PC-3 (cell line): ENCODE measurements at regions not wholly inside any gene's neighbourhood (a gene's known extent, or its start where the extent isn't known, plus 50 kb on each side); places are given as distances from the start of the nearest gene placed in this dataset.

Experiments
- ATAC-seq: fragments of 200-7000 bp; cut with Tn5 transposase; 2 replicates; pipeline ENCODE4 v1.9.1; 2020; ENCODE audit warnings: mild to moderate bottlenecking, moderate library complexity
- BruUV-seq: library from RNA; stranded (reverse); fragments of 400-500 nt; replicated peaks from 2 replicates; lab custom pipeline; 2021; lab: Mats Ljungman, UMichigan
- CTCF ChIA-PET: fragments of 300-600 bp; sonication (Branson Sonifier 250); formaldehyde crosslinking; loops from one replicate; lab custom pipeline; 2022; ENCODE audit warnings: antibody characterized with exemption; lab: Charles Lee
- POLR2A ChIA-PET: fragments of 300-600 bp; sonication (Branson Sonifier 250); formaldehyde crosslinking; loops from one replicate; lab custom pipeline; 2022; ENCODE audit warnings: antibody characterized with exemption; ENCODE audit not compliant: unreplicated experiment; lab: Charles Lee
- DNase-seq: peaks from one replicate; pipeline ENCODE4 v3.0.0-alpha.2; 2015
- H2AFZ ChIP-seq: fragments of 300-600 bp; sonication (generic); 2 replicates; pipeline ENCODE4 v1.6.0; 2016; ENCODE audit warnings: antibody characterized with exemption, low read length
- H3F3A ChIP-seq: fragments of 300-600 bp; sonication (generic); one replicate; pipeline ENCODE4 v1.6.0; 2017; ENCODE audit warnings: antibody characterized with exemption, low read length, control low read depth, mild to moderate bottlenecking; ENCODE audit not compliant: unreplicated experiment
- H3K27ac ChIP-seq: fragments of 300-600 bp; sonication (generic); 2 replicates; pipeline ENCODE4 v1.5.1; 2016; ENCODE audit warnings: mild to moderate bottlenecking, low read length
- H3K27me3 ChIP-seq: fragments of 300-600 bp; sonication (generic); 2 replicates; pipeline ENCODE4 v1.6.1; 2016; ENCODE audit warnings: low read length, mixed read lengths
- H3K36me3 ChIP-seq: fragments of 300-600 bp; sonication (generic); 2 replicates; pipeline ENCODE4 v1.6.1; 2016; ENCODE audit warnings: low read depth, mixed run types, low read length, mixed read lengths
- H3K4me1 ChIP-seq: fragments of 300-600 bp; sonication (generic); 2 replicates; pipeline ENCODE4 v1.5.1; 2016; ENCODE audit warnings: low read length; ENCODE audit not compliant: insufficient read depth
- H3K4me2 ChIP-seq: fragments of 300-600 bp; sonication (generic); 2 replicates; pipeline ENCODE4 v1.6.0; 2016; ENCODE audit warnings: low read length
- H3K4me3 ChIP-seq: fragments of 300-600 bp; sonication (generic); 2 replicates; pipeline ENCODE4 v1.5.1; 2016; ENCODE audit warnings: mild to moderate bottlenecking, low read length, mixed read lengths
- H3K79me2 ChIP-seq: fragments of 300-600 bp; sonication (generic); 2 replicates; pipeline ENCODE4 v1.6.1; 2017; ENCODE audit warnings: low read length, mixed read lengths
- H3K9ac ChIP-seq: fragments of 300-600 bp; sonication (generic); 2 replicates; pipeline ENCODE4 v1.6.0; 2016; ENCODE audit warnings: mild to moderate bottlenecking, low read length
- H3K9me2 ChIP-seq: fragments of 300-600 bp; sonication (generic); replicated peaks from 2 replicates; pipeline ENCODE4 v1.6.1; 2016; ENCODE audit warnings: mixed run types, low read length, mixed read lengths
- H3K9me3 ChIP-seq: fragments of 300-600 bp; sonication (generic); 2 replicates; pipeline ENCODE4 v1.6.1; 2016; ENCODE audit warnings: low read length, mixed read lengths
- H4K20me1 ChIP-seq: fragments of 300-600 bp; sonication (generic); 2 replicates; pipeline ENCODE4 v1.6.1; 2016; ENCODE audit warnings: low read length, mixed read lengths
- EZH2 ChIP-seq: fragments of 300-600 bp; sonication (generic); IDR thresholded peaks from one replicate; pipeline ENCODE4 v1.6.1; 2017; ENCODE audit warnings: antibody characterized with exemption, mild to moderate bottlenecking, low read length; ENCODE audit not compliant: unreplicated experiment
- EZH2phosphoT487 ChIP-seq: fragments of 300-600 bp; sonication (generic); IDR thresholded peaks from 2 replicates; pipeline ENCODE4 v1.6.1; 2018; ENCODE audit warnings: mild to moderate bottlenecking, antibody characterized with exemption, low read length, borderline replicate concordance
- intact Hi-C: fragments of 100-400 bp; cut with micrococcal nuclease; formaldehyde crosslinking; loops from 2 replicates; pipeline ENCODE4 v1.9.0; 2023
- TF ChIP-seq, protein P1 (sequence below): fragments of 300-600 bp; sonication (generic); conservative IDR thresholded peaks from 2 replicates; pipeline ENCODE4 v1.5.1; 2017; ENCODE audit warnings: antibody characterized with exemption, low read depth, mild to moderate bottlenecking, low read length

- H3K9me3 ChIP-seq = no peaks in the 10 kb centered on the region
- no peaks in the 10 kb centered on the region for H3K9me2 ChIP-seq
- no peak overlapping the region for H3K4me3 ChIP-seq
- no peak overlapping the region for H2AFZ ChIP-seq
- no peak for TF ChIP-seq EZH2phosphoT487
- TF ChIP-seq, protein P1, sequence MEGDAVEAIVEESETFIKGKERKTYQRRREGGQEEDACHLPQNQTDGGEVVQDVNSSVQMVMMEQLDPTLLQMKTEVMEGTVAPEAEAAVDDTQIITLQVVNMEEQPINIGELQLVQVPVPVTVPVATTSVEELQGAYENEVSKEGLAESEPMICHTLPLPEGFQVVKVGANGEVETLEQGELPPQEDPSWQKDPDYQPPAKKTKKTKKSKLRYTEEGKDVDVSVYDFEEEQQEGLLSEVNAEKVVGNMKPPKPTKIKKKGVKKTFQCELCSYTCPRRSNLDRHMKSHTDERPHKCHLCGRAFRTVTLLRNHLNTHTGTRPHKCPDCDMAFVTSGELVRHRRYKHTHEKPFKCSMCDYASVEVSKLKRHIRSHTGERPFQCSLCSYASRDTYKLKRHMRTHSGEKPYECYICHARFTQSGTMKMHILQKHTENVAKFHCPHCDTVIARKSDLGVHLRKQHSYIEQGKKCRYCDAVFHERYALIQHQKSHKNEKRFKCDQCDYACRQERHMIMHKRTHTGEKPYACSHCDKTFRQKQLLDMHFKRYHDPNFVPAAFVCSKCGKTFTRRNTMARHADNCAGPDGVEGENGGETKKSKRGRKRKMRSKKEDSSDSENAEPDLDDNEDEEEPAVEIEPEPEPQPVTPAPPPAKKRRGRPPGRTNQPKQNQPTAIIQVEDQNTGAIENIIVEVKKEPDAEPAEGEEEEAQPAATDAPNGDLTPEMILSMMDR = no peak
- no peak for TF ChIP-seq EZH2
- no peak for ATAC-seq
- BruUV-seq = no TSS peak
- intact Hi-C loops = no loop called here
- no peaks in the 10 kb centered on the region for H3K79me2 ChIP-seq
- H3K4me2 ChIP-seq = no peak overlapping the region
- peaks cover 12% of the 10 kb centered on the region; the same call in 1 of the 2 replicates for H3K4me1 ChIP-seq
- ChIA-PET POLR2A (no interaction called here), CTCF (interaction anchor here (0.7 kb wide), 1 partner anchor 60 kb away, joined by 16 read pairs; no protein-coding TSS in a partner anchor)
- no peak for DNase-seq
- no peaks in the 10 kb centered on the region for H4K20me1 ChIP-seq
- H3K27ac ChIP-seq = peak overlapping the region; percentile 97; the same call in 1 of the 2 replicates
- no peaks in the 10 kb centered on the region for H3K27me3 ChIP-seq
- no peaks in the 10 kb centered on the region for H3F3A ChIP-seq
- H3K36me3 ChIP-seq = no peaks in the 10 kb centered on the region
- no peak overlapping the region for H3K9ac ChIP-seq
Observed at GRCh38 chr2:174022431-174022830, 57.3 kb upstream of the SP3 start.

GRCh38 chr2:174020926-174021662 is 55.9 kb upstream of the SP3 start:
- no peaks in the 10 kb centered on the region for H3K79me2 ChIP-seq
- no peaks in the 10 kb centered on the region for H4K20me1 ChIP-seq
- H3K4me2 ChIP-seq = no peak overlapping the region
- no peaks in the 10 kb centered on the region for H3K9me3 ChIP-seq
- no peaks in the 10 kb centered on the region for H3K36me3 ChIP-seq
- ATAC-seq = no peak
- no peaks in the 10 kb centered on the region for H3K9me2 ChIP-seq
- ChIA-PET CTCF (no interaction called here), POLR2A (no interaction called here)
- peaks cover 12% of the 10 kb centered on the region; the same call in 1 of the 2 replicates for H3K4me1 ChIP-seq
- BruUV-seq = no TSS peak
- H2AFZ ChIP-seq = no peak overlapping the region
- no peaks in the 10 kb centered on the region for H3K27me3 ChIP-seq
- H3K9ac ChIP-seq = no peak overlapping the region
- DNase-seq = no peak
- TF ChIP-seq, protein P1 = no peak
- no peak overlapping the region for H3K4me3 ChIP-seq
- no peaks in the 10 kb centered on the region for H3F3A ChIP-seq
- H3K27ac ChIP-seq = no peak overlapping the region
- intact Hi-C loops = no loop called here

- POLR2A ChIA-PET = no interaction called here
- Histone ChIP-seq H3K27ac (no peak overlapping the region), H3F3A (no peaks in the 10 kb centered on the region), H3K9ac (no peak overlapping the region), H4K20me1 (no peaks in the 10 kb centered on the region), H3K4me1 (peaks cover 12% of the 10 kb centered on the region; the same call in 1 of the 2 replicates), H3K27me3 (no peaks in the 10 kb centered on the region), H3K4me2 (no peak overlapping the region), H2AFZ (no peak overlapping the region), H3K79me2 (no peaks in the 10 kb centered on the region), H3K4me3 (no peak overlapping the region), H3K9me2 (no peaks in the 10 kb centered on the region), H3K9me3 (no peaks in the 10 kb centered on the region), H3K36me3 (no peaks in the 10 kb centered on the region)
- no TSS peak for BruUV-seq
- no peak for DNase-seq
- ATAC-seq = no peak
- TF ChIP-seq, protein P1 = no peak
- TF ChIP-seq EZH2phosphoT487 (no peak), EZH2 (no peak)
- CTCF ChIA-PET = no interaction called here
- intact Hi-C loops = no loop called here
Observed at GRCh38 chr2:174020026-174020425, 54.9 kb upstream of the SP3 start.
